Esophagus squamous epithelium (tissue), 5 donors: ENCODE measurements at regions not wholly inside any gene's neighbourhood (a gene's known extent, or its start where the extent isn't known, plus 50 kb on each side); places are given as distances from the start of the nearest gene placed in this dataset.

Experiments used
- DNase-seq: peaks from one replicate; lab custom pipeline; 2025; lab: John Stamatoyannopoulos, UW
- H3K27ac ChIP-seq, 4 donors: fragments of 200-600 bp; sonication (generic); one replicate each; pipeline ENCODE4 v1.5.1; 2016 to 2019; ENCODE audit warnings: mild to moderate bottlenecking in 1 of 4
- H3K27me3 ChIP-seq, 4 donors: fragments of 200-600 bp; sonication (generic); 1 replicate in 3 of 4; 2 replicates in 1 of 4; pipeline versions ENCODE4 v1.5.1 to v1.6.0; 2017 to 2021; ENCODE audit warnings: antibody characterized with exemption in 1 of 4
- H3K36me3 ChIP-seq, 3 donors: fragments of 200-600 bp; sonication (generic); one replicate each; pipeline ENCODE4 v1.5.1; 2016 to 2019
- H3K4me1 ChIP-seq, 3 donors: fragments of 200-600 bp; sonication (generic); one replicate each; pipeline ENCODE4 v1.5.1; 2017 to 2019
- H3K4me3 ChIP-seq, 4 donors: fragments of 200-600 bp; sonication (generic); 1 replicate in 3 of 4; 2 replicates in 1 of 4; pipeline ENCODE4 v1.5.1; 2016 to 2019; ENCODE audit warnings: mild to moderate bottlenecking in 2 of 4, moderate library complexity in 1 of 4
- H3K9me3 ChIP-seq, 3 donors: fragments of 200-600 bp; sonication (generic); one replicate each; pipeline ENCODE4 v1.5.1; 2016 to 2019
- CTCF ChIP-seq, 6 experiments: fragments of 450-650 bp in 4 of 6; fragments of 200-600 bp in 2 of 6; sonication (generic) in 2 of 6; IDR thresholded peaks; one replicate each; pipeline ENCODE4 v1.5.1; 2016 to 2019; ENCODE audit warnings: antibody characterized with exemption in 6 of 6, mild to moderate bottlenecking in 4 of 6, moderate library complexity in 4 of 6
- POLR2A ChIP-seq, 4 donors: fragments of 450-650 bp; IDR thresholded peaks; one replicate each; pipeline ENCODE4 v1.6.1; 2017; ENCODE audit warnings: antibody characterized with exemption in 4 of 4, mild to moderate bottlenecking in 4 of 4, moderate library complexity in 3 of 4
- WGBS, 2 donors: methylation state at CpG; one replicate each; pipeline ENCODE4 v1.1.5; 2018; 5-methylcytosine and 5-hydroxymethylcytosine counted together
- intact Hi-C: fragments of 100-400 bp; cut with DNase I; formaldehyde crosslinking; loops from one replicate; pipeline ENCODE4 v1.15.0; 2022
- donor health status: DM: yes; HTN: yes; CAD: no.

- no peak for TF ChIP-seq POLR2A (IDR thresholded peaks at IDR 0.05)
- no peak for TF ChIP-seq CTCF (IDR thresholded peaks at IDR 0.05)
- intact Hi-C loops, result no loop called here
- no peak for DNase-seq
These were observed 168.9 kb downstream of the MN1 start for GRCh38 chr22:27632451-27633295.

DNA sequence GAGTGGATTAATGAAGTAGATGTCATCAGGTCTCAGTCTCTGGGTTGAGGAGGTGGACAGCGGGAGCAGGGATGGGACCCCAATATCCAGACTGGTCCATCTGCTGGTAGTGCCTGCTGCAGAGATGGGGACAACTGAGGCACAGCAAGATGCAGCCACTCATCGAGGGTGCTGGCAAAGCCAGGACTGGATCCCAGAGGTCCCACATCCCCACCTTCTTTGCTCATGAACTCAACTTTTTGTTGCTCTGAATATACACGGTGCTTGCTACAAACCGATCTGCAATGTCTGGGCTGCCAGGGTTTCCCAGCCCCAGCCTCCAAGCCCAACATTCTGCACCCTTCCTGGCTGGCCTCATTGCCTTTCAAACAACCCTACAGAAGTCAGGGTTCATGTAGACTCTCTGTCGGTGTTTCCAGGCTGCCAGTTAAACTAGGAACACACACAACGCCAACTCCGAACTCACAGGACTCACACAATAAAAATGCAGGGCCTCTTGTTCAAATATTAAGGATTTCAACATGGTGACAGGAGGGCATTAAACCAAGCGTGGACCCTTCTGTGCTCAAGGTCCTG lies 168.2 kb downstream of the MN1 start:
- TF ChIP-seq CTCF (IDR thresholded peaks at IDR 0.05) (no peak), POLR2A (IDR thresholded peaks at IDR 0.05) (no peak)
- Histone ChIP-seq H3K27ac (no peak overlapping the region), H3K27me3 (peaks cover 0 to 6% (median 0%) of the 10 kb centered on the region in 4 donors), H3K36me3 (no peaks in the 10 kb centered on the region), H3K4me3 (no peak overlapping the region), H3K9me3 (no peaks in the 10 kb centered on the region), H3K4me1 (peaks cover 0 to 24% (median 0%) of the 10 kb centered on the region in 3 donors)
- 61 to 73% methylated on average over 4 to 6 of the region's 8 CpGs for WGBS, 2 donors
- intact Hi-C loops, result no loop called here
- DNase-seq, result no peak

More at GRCh38 chr22:27632451-27633295, 168.9 kb downstream of the MN1 start:
- Histone ChIP-seq H3K27me3 (peaks cover 0 to 6% (median 0%) of the 10 kb centered on the region in 4 donors), H3K4me3 (no peak overlapping the region), H3K27ac (no peak overlapping the region), H3K4me1 (peaks cover 0 to 23% (median 0%) of the 10 kb centered on the region in 3 donors), H3K36me3 (no peaks in the 10 kb centered on the region), H3K9me3 (no peaks in the 10 kb centered on the region)
- WGBS, 2 donors, result 59 to 70% methylated on average over 14 to 15 of the region's 24 CpGs

DNA sequence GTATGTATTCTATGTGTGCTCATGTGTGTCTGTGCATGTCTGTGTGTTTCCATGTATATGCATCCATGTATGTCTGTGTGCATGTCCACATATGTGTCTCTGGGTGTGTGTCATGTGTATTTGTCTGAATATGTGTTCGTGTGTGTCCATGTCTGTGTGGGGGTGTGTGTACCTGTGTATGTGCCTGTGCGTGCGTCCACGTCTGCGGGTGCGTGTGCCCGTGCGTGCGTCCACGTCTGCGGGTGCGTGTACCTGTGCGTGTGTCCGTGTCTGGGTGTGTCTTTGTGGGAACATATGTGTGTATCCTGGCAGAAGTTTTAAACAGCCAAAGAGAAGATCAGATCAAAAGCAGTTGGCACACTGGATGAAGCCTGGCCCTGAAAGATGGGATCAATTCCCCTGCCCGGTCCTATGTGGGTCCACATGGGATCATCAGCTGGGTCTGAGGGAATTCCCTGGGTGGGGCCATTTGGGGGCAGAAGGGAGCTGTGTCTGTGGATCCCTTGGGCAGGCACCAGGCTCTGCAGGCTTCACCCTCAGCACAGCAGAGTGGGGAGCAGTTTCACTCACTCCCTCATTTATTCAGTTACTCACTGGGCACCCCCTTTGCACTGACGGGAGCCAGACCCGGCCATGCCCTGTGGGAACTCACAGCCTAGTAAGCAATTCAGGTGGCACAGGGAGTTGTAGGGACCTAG lies 167.4 kb downstream of the MN1 start:
- H3K4me3 ChIP-seq, result no peak overlapping the region
- no peak for DNase-seq
- H3K36me3 ChIP-seq, result no peaks in the 10 kb centered on the region
- H3K27ac ChIP-seq, result no peak overlapping the region
- no peak for TF ChIP-seq CTCF (IDR thresholded peaks at IDR 0.05)
- no peak for TF ChIP-seq POLR2A (IDR thresholded peaks at IDR 0.05)
- intact Hi-C loops, result no loop called here
- peaks cover 0 to 6% (median 0%) of the 10 kb centered on the region in 4 donors for H3K27me3 ChIP-seq
- H3K4me1 ChIP-seq, result peaks cover 0 to 19% (median 0%) of the 10 kb centered on the region in 3 donors
- 87 to 89% methylated on average over 14 to 15 of the region's 17 CpGs for WGBS, 2 donors
- no peaks in the 10 kb centered on the region for H3K9me3 ChIP-seq

DNA sequence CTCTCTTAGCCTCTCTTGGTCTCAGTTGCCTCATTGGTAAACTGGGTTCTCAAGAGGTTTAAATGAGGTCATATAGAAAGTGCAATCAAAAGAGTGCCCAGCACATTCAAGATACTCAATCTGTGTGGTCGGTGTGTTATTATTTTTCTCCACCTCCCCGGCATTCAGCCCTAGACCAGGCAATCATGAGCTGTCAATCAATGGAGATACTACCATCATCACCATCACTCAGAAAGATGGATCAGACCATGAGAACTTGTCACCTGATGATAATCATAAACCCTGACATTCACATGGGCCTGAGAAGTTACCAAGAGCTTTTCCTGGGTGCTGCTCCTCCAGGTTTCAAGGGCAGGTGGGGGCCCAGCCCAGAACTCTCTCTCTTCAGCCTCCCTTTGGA lies 166.1 kb downstream of the MN1 start:
- peaks cover 0 to 6% (median 0%) of the 10 kb centered on the region in 4 donors for H3K27me3 ChIP-seq
- H3K4me1 ChIP-seq, result peaks cover 0 to 15% (median 2%) of the 10 kb centered on the region in 3 donors
- no peaks in the 10 kb centered on the region for H3K36me3 ChIP-seq
- 72 to 89% methylated on average over 2 of the region's 2 CpGs for WGBS, 2 donors
- H3K4me3 ChIP-seq, result no peak overlapping the region
- H3K27ac ChIP-seq, result no peak overlapping the region
- no peak for TF ChIP-seq CTCF (IDR thresholded peaks at IDR 0.05)
- no peak for TF ChIP-seq POLR2A (IDR thresholded peaks at IDR 0.05)
- intact Hi-C loops, result no loop called here
- H3K9me3 ChIP-seq, result no peaks in the 10 kb centered on the region
- no peak for DNase-seq
